IMR-90 (cell line): ENCODE measurements at regions not wholly inside any gene's neighbourhood (a gene's known extent, or its start where the extent isn't known, plus 50 kb on each side); places are given as distances from the start of the nearest gene placed in this dataset.
"Not testable (repeated sequence)": the region's sequence is repeated elsewhere in the genome, so short reads cannot be mapped to it uniquely, and the experiment has no call there.

Experiments used
- CEBPB ChIP-seq: IDR thresholded peaks from 2 replicates; pipeline ENCODE4 v1.6.1; 2012; ENCODE audit warnings: low read depth, low read length, improper control_type of control experiment
- CTCF ChIP-seq: conservative IDR thresholded peaks from 2 replicates; pipeline ENCODE4 v1.5.1; 2012; ENCODE audit warnings: mild to moderate bottlenecking, low read depth, low read length, improper control_type of control experiment
- POLR2A ChIP-seq: IDR thresholded peaks from 2 replicates; pipeline ENCODE4 v1.6.1; 2012; ENCODE audit warnings: mild to moderate bottlenecking, low read depth, low read length
- TF ChIP-seq, protein P1 (sequence below): fragments of 150-350 bp; IDR thresholded peaks from 2 replicates; pipeline ENCODE4 v1.6.1; 2017; ENCODE audit warnings: mild to moderate bottlenecking, antibody characterized with exemption, low read length, low read depth

DNA sequence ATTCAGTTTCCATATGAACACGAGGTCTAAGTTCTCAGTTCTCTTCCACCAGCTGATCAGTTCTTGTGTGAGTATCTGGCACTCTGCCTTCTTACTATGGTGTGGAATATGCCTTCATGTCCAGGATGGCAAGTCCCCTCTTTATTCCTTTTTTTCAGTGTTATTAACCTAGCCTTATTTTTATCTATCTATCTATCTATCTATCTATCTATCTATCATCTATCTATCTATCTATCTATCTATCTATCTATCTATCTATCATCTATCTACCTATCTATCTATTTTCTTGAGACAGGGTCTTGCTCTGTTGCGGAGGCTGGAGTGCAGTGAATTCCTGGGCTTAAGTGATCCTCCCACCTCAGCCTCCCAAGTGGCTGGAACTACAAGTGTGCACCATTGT lies 329.2 kb upstream of the TNRC6C start:
- not testable (repeated sequence) for TF ChIP-seq POLR2A, CTCF, CEBPB
- TF ChIP-seq, protein P1, sequence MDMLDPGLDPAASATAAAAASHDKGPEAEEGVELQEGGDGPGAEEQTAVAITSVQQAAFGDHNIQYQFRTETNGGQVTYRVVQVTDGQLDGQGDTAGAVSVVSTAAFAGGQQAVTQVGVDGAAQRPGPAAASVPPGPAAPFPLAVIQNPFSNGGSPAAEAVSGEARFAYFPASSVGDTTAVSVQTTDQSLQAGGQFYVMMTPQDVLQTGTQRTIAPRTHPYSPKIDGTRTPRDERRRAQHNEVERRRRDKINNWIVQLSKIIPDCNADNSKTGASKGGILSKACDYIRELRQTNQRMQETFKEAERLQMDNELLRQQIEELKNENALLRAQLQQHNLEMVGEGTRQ: not testable (repeated sequence)
